K562 (cell line): ENCODE measurements at regions not wholly inside any gene's neighbourhood (a gene's known extent, or its start where the extent isn't known, plus 50 kb on each side); places are given as distances from the start of the nearest gene placed in this dataset.

Source experiments
- ATAC-seq: fragments of 200-7000 bp; cut with Tn5 transposase; 3 replicates; pipeline ENCODE4 v1.9.1; 2020; ENCODE audit warnings: moderate library complexity
- BruUV-seq: library from RNA; stranded (reverse); fragments of 400-500 nt; replicated peaks from 2 replicates; lab custom pipeline; 2021; lab: Mats Ljungman, UMichigan
- CTCF ChIA-PET: fragments of 300-600 bp; formaldehyde crosslinking; extraction: SDS; loops from one replicate; lab custom pipeline; 2021; ENCODE audit warnings: low intra/inter-chr PET ratio; lab: Yijun Ruan, JAX
- POLR2A ChIA-PET: fragments of 300-600, 350-650 bp; sonication (Branson Sonifier 250); formaldehyde crosslinking; extraction: SDS; loops from one replicate; lab custom pipeline; 2021; ENCODE audit warnings: antibody characterized with exemption, inconsistent platforms; lab: Yijun Ruan, JAX
- DNase-seq, 4 experiments: peaks; one replicate each; pipeline versions ENCODE4 v3.0.0 to v3.0.0-alpha.2; 2011 to 2018; ENCODE audit warnings: low spot score in 3 of 4, mixed read lengths in 3 of 4; ENCODE audit errors: extremely low read depth in 1 of 4
- FAIRE-seq: peaks from 2 replicates; lab custom pipeline; 2011; peaks lifted over from hg19 to GRCh38; lab: Jason Lieb, UNC
- H2AFZ ChIP-seq: 2 replicates; pipeline ENCODE4 v1.6.0; 2011; ENCODE audit warnings: low read depth, low read length, control low read depth, inconsistent platforms
- H3K27ac ChIP-seq: fragments of 200-600 bp; 3 replicates; pipeline ENCODE4 v1.8.0; 2011; ENCODE audit warnings: low read depth, mild to moderate bottlenecking, control low read depth, inconsistent platforms, low read length, moderate library complexity, mixed read lengths; ENCODE audit errors: extremely low read depth
- H3K27me3 ChIP-seq, 2 experiments: fragments of 300-600 bp in 1 of 2; 2 replicates in 1 of 2; 3 replicates in 1 of 2; pipeline versions ENCODE4 v1.6.0 to v1.8.0; 2011; ENCODE audit warnings: inconsistent platforms in 2 of 2, low read length in 2 of 2, mild to moderate bottlenecking in 1 of 2, mixed read lengths in 1 of 2, moderate library complexity in 1 of 2; ENCODE audit not compliant: control insufficient read depth in 2 of 2, insufficient read depth in 2 of 2
- H3K36me3 ChIP-seq: fragments of 300-600 bp; 3 replicates; pipeline ENCODE4 v1.8.0; 2011; ENCODE audit warnings: mild to moderate bottlenecking, low read length, inconsistent platforms; ENCODE audit not compliant: control insufficient read depth, insufficient read depth
- H3K4me1 ChIP-seq, 2 experiments: fragments of 200-600 bp in 1 of 2; replicated peaks in 1 of 2; 2 replicates in 1 of 2; 3 replicates in 1 of 2; pipeline versions ENCODE4 v1.5.1 to v1.8.0; 2011; ENCODE audit warnings: inconsistent platforms in 2 of 2, low read length in 2 of 2, mild to moderate bottlenecking in 1 of 2, mixed read lengths in 1 of 2, moderate library complexity in 1 of 2; ENCODE audit not compliant: control insufficient read depth in 2 of 2, insufficient read depth in 2 of 2
- H3K4me2 ChIP-seq: 2 replicates; pipeline ENCODE4 v1.6.1; 2011; ENCODE audit warnings: low read length, control low read depth, inconsistent platforms, mixed read lengths; ENCODE audit not compliant: insufficient read depth
- H3K4me3 ChIP-seq: fragments of 200-600 bp; sonication (generic), shearing (Covaris generic); 2 replicates; pipeline ENCODE4 v1.5.1; 2016; ENCODE audit warnings: control low read depth, inconsistent platforms
- H3K79me2 ChIP-seq: fragments of 200-600 bp; 3 replicates; pipeline ENCODE4 v1.8.0; 2011; ENCODE audit warnings: low read length, inconsistent platforms; ENCODE audit not compliant: control insufficient read depth, insufficient read depth
- H3K9ac ChIP-seq, 2 experiments: 2 replicates each; pipeline versions ENCODE4 v1.6.0 to v1.6.1; 2011; ENCODE audit warnings: low read depth in 2 of 2, low read length in 2 of 2, control low read depth in 1 of 2, inconsistent platforms in 1 of 2, mild to moderate bottlenecking in 1 of 2, mixed read lengths in 1 of 2; ENCODE audit not compliant: insufficient read depth in 1 of 2
- H3K9me1 ChIP-seq: one replicate; pipeline ENCODE4 v1.6.0; 2011; ENCODE audit warnings: inconsistent platforms, mild to moderate bottlenecking, low read length, moderate library complexity; ENCODE audit not compliant: control insufficient read depth, insufficient read depth
- H3K9me3 ChIP-seq: replicated peaks from 2 replicates; pipeline ENCODE4 v1.5.1; 2011; ENCODE audit warnings: low read depth, low read length, inconsistent platforms; ENCODE audit not compliant: control insufficient read depth, insufficient read depth
- H4K20me1 ChIP-seq: replicated peaks from 2 replicates; pipeline ENCODE4 v1.6.1; 2011; ENCODE audit warnings: low read length, inconsistent platforms, mixed read lengths; ENCODE audit not compliant: control insufficient read depth, insufficient read depth
- ATF6 ChIP-seq: sonication (generic); formaldehyde crosslinking; IDR thresholded peaks from 2 replicates; pipeline ENCODE4 v1.4.0; 2020; ENCODE audit warnings: mild to moderate bottlenecking, missing genetic modification reagents
- E2F1 ChIP-seq: sonication (generic); formaldehyde crosslinking; IDR thresholded peaks from 2 replicates; pipeline ENCODE4 v1.8.1; 2023; ENCODE audit warnings: mild to moderate bottlenecking, missing genetic modification reagents, moderate library complexity
- FOS ChIP-seq: IDR thresholded peaks from 3 replicates; pipeline ENCODE4 v1.6.1; 2011; ENCODE audit not compliant: insufficient read length; ENCODE audit errors: extremely low read depth
- KDM1A ChIP-seq, 2 experiments: fragments of 450-650 bp; IDR thresholded peaks; 2 replicates each; pipeline ENCODE4 v1.6.1; 2016; ENCODE audit warnings: mild to moderate bottlenecking in 2 of 2
- MTA2 ChIP-seq: fragments of 450-650 bp; IDR thresholded peaks from 2 replicates; pipeline ENCODE4 v1.6.1; 2016; ENCODE audit warnings: low read depth
- PRMT5 ChIP-seq: sonication (generic); formaldehyde crosslinking; IDR thresholded peaks from 2 replicates; pipeline ENCODE4 v1.5.0; 2020; ENCODE audit warnings: missing genetic modification reagents
- ZBTB12 ChIP-seq: fragments of 250-450 bp; sonication (Bioruptor Pico); IDR thresholded peaks from 2 replicates; pipeline ENCODE4 v1.4.0; 2020
- ZNF586 ChIP-seq: fragments of 450-650 bp; formaldehyde crosslinking; conservative IDR thresholded peaks from 2 replicates; pipeline ENCODE4 v1.4.0; 2020; ENCODE audit warnings: mild to moderate bottlenecking, moderate library complexity
- ZNF717 ChIP-seq: fragments of 250-450 bp; sonication (Bioruptor Pico); IDR thresholded peaks from 2 replicates; pipeline ENCODE4 v1.5.0; 2021
- WGBS: fragments of 100-300 bp; shearing (Covaris generic); methylation state at CpG from one replicate; pipeline ENCODE4 v1.1.6; 2016; ENCODE audit warnings: low coverage, mixed read lengths; ENCODE audit not compliant: insufficient coverage; ENCODE audit errors: missing lambda C conversion rate; 5-methylcytosine and 5-hydroxymethylcytosine counted together
- in situ Hi-C: fragments of 300-500 bp; cut with MboI; formaldehyde crosslinking; loops from 4 replicates; pipeline ENCODE4 v1.15.0; 2018; ENCODE audit warnings: inconsistent platforms, mixed read lengths
- intact Hi-C: fragments of 100-400 bp; cut with micrococcal nuclease; formaldehyde crosslinking; loops from 2 replicates; pipeline ENCODE4 v1.14.2; 2022

GRCh38 chr22:48331266-48331665 lies 1496.4 kb downstream of the BRD1 start (continued):
- TF ChIP-seq ZBTB12 (CRISPR knock-in tag) (no peak), PRMT5 (CRISPR knock-in tag) (no peak)
- TF ChIP-seq, all 486 proteins: peak for 0

GRCh38 chr22:48327721-48328120 lies 1500.0 kb downstream of the BRD1 start:
- peaks cover 4% of the 10 kb centered on the region; the same call in 1 of the 2 replicates for H4K20me1 ChIP-seq
- TF ChIP-seq KDM1A (IDR thresholded peaks at IDR 0.05) (no peak), MTA2 (no peak), ZNF717 (CRISPR knock-in tag) (no peak), E2F1 (CRISPR knock-in tag) (no peak), ZNF586 (no peak), FOS (no peak), ATF6 (CRISPR knock-in tag) (no peak)
- H3K9me3 ChIP-seq: no peaks in the 10 kb centered on the region
- H3K4me1 ChIP-seq: no peaks in the 10 kb centered on the region
- H3K9ac ChIP-seq: no peak overlapping the region
- no peaks in the 10 kb centered on the region for H3K9me1 ChIP-seq
- intact Hi-C loops: no loop called here
- 3% methylated on average over 6 of the region's 11 CpGs for WGBS
- in situ Hi-C loops: no loop called here
- H3K4me3 ChIP-seq: no peak overlapping the region
- no peak overlapping the region for H3K27ac ChIP-seq
- H3K79me2 ChIP-seq: no peaks in the 10 kb centered on the region
- H2AFZ ChIP-seq: no peak overlapping the region
- ATAC-seq (no peak), FAIRE-seq (no peak), DNase-seq (no peak)
- no TSS peak for BruUV-seq
- POLR2A ChIA-PET: no interaction called here
- CTCF ChIA-PET: no interaction called here
- H3K4me2 ChIP-seq: no peak overlapping the region
- no peaks in the 10 kb centered on the region for H3K36me3 ChIP-seq
- no peaks in the 10 kb centered on the region for H3K27me3 ChIP-seq
